Ovary (tissue), 7 donors: ENCODE measurements at regions not wholly inside any gene's neighbourhood (a gene's known extent, or its start where the extent isn't known, plus 50 kb on each side); places are given as distances from the start of the nearest gene placed in this dataset.
"Not testable (repeated sequence)": the region's sequence is repeated elsewhere in the genome, so short reads cannot be mapped to it uniquely, and the experiment has no call there.

ENCODE experiments used
- DNase-seq, 5 donors: peaks; one replicate each; pipeline ENCODE4 v3.0.0-alpha.2; 2019 to 2020
- H3K27ac ChIP-seq, 2 donors: fragments of 200-600 bp; one replicate each; pipeline versions ENCODE4 v1.5.1 to v1.8.0; 2019 to 2022
- H3K27me3 ChIP-seq: fragments of 200-600 bp; one replicate; pipeline ENCODE4 v1.8.0; 2022
- H3K36me3 ChIP-seq: fragments of 200-600 bp; sonication (generic); one replicate; pipeline ENCODE4 v1.5.1; 2019
- H3K4me1 ChIP-seq: one replicate; pipeline ENCODE4 v1.8.1; 2013; ENCODE audit warnings: mild to moderate bottlenecking, moderate library complexity; ENCODE audit not compliant: insufficient read depth
- H3K4me3 ChIP-seq: fragments of 200-600 bp; sonication (generic); one replicate; pipeline ENCODE4 v1.5.1; 2017
- H3K9me3 ChIP-seq, 2 donors: fragments of 200-600 bp in 1 of 2; sonication (generic) in 1 of 2; one replicate each; pipeline versions ENCODE4 v1.5.1 to v1.8.1; 2013 to 2019; ENCODE audit warnings: mild to moderate bottlenecking in 1 of 2, moderate library complexity in 1 of 2
- EP300 ChIP-seq: sonication (generic); formaldehyde crosslinking; IDR thresholded peaks from one replicate; pipeline ENCODE4 v1.6.1; 2017; ENCODE audit warnings: antibody characterized with exemption
- POLR2A ChIP-seq: fragments of 450-650 bp; IDR thresholded peaks from one replicate; pipeline ENCODE4 v1.6.1; 2017; ENCODE audit warnings: antibody characterized with exemption, mild to moderate bottlenecking, moderate library complexity
- WGBS, 3 donors: extraction: QIAGEN DNeasy Blood & Tissue Kit in 1 of 3; methylation state at CpG; one replicate each; pipeline versions ENCODE4 v1.1.5 to v1.1.7; 2013 to 2017; 5-methylcytosine and 5-hydroxymethylcytosine counted together
- intact Hi-C, 4 donors: fragments of 100-400 bp; cut with DNase I; formaldehyde crosslinking; loops; one replicate each; pipeline versions ENCODE4 v1.11.0 to v1.15.1; 2022 to 2023
- TF ChIP-seq, protein P1 (sequence below), 3 donors: fragments of 450-650 bp in 2 of 3; fragments of 200-600 bp in 1 of 3; IDR thresholded peaks; one replicate each; pipeline versions ENCODE4 v1.5.1 to v1.8.0; 2016 to 2022; ENCODE audit warnings: antibody characterized with exemption in 3 of 3, mild to moderate bottlenecking in 1 of 3
- donor health status: DM: no; HTN: no; CAD: no; lungs with moderate emphysema.
- donor health status: DM: no; HTN: no; CAD: no.
- donor health status: Bipolar disorder and iron deficiency.
- donor health status: DM: no; HTN: no; CAD: no.
- donor health status: DM: yes; HTN: yes; CAD: no.

DNA sequence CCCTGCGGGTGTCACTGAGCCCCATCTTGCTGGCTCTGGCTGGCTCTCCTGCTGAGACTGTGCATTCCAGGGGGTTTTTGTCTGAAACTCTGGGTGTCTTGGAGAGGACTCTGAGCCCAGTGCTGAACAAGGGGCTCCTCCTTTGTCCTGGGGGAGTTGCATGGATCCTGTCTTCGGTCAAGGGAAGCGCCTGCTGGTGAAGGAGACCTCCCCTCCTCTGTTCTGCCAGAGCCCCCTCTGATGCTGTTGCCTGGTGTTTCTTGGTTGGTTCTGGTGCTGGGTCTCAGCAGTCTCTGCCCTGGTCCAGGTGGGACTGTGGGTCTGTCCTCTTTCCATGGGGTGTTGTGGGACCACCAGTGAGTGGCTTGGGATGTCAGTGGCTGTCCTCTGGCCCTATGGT, 380.9 kb downstream of the TMEM121 start:
- Histone ChIP-seq H3K27ac (no peak overlapping the region), H3K36me3 (no peaks in the 10 kb centered on the region), H3K4me3 (no peak overlapping the region), H3K9me3 (no peaks in the 10 kb centered on the region), H3K27me3 (no peaks in the 10 kb centered on the region), H3K4me1 (no peaks in the 10 kb centered on the region)
- intact Hi-C loops: no loop called here
- 93 to 100% (median 97%) methylated on average over 2 to 3 of the region's 3 CpGs for WGBS, 3 donors
- no peak for DNase-seq
- TF ChIP-seq, protein P1, sequence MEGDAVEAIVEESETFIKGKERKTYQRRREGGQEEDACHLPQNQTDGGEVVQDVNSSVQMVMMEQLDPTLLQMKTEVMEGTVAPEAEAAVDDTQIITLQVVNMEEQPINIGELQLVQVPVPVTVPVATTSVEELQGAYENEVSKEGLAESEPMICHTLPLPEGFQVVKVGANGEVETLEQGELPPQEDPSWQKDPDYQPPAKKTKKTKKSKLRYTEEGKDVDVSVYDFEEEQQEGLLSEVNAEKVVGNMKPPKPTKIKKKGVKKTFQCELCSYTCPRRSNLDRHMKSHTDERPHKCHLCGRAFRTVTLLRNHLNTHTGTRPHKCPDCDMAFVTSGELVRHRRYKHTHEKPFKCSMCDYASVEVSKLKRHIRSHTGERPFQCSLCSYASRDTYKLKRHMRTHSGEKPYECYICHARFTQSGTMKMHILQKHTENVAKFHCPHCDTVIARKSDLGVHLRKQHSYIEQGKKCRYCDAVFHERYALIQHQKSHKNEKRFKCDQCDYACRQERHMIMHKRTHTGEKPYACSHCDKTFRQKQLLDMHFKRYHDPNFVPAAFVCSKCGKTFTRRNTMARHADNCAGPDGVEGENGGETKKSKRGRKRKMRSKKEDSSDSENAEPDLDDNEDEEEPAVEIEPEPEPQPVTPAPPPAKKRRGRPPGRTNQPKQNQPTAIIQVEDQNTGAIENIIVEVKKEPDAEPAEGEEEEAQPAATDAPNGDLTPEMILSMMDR (IDR thresholded peaks at IDR 0.05): no peak
- TF ChIP-seq EP300: no peak
- TF ChIP-seq POLR2A: no peak

DNA sequence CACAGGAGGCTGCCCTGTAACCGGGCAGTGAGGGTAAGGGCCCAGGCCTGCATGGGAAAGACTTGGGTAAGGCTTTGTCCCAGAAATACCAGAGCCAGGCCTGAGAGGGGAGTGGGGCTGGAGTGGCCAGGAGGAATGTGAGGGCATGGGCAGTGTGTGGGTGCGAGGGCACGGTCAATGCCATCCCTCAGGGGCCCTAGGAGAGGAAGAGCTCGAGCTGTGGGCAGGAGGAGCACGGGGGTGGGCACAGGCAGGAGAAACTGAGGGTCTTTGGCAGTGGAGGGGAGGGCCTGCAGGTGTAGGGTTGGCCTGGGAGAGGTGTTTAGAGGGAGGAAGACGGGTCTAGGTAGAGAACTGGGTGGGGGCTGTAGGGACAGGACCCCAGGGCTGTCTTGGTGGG, 381.6 kb downstream of the TMEM121 start:
- intact Hi-C loops: no loop called here
- no peaks in the 10 kb centered on the region for H3K4me1 ChIP-seq
- WGBS, 3 donors: 65 to 68% (median 68%) methylated on average over 6 of the region's 6 CpGs
- no peak for DNase-seq
- no peak overlapping the region for H3K4me3 ChIP-seq
- no peak for TF ChIP-seq POLR2A
- TF ChIP-seq, protein P1 (IDR thresholded peaks at IDR 0.05): no peak
- no peak for TF ChIP-seq EP300
- no peaks in the 10 kb centered on the region for H3K27me3 ChIP-seq
- no peaks in the 10 kb centered on the region for H3K9me3 ChIP-seq
- no peak overlapping the region for H3K27ac ChIP-seq
- H3K36me3 ChIP-seq: no peaks in the 10 kb centered on the region

DNA sequence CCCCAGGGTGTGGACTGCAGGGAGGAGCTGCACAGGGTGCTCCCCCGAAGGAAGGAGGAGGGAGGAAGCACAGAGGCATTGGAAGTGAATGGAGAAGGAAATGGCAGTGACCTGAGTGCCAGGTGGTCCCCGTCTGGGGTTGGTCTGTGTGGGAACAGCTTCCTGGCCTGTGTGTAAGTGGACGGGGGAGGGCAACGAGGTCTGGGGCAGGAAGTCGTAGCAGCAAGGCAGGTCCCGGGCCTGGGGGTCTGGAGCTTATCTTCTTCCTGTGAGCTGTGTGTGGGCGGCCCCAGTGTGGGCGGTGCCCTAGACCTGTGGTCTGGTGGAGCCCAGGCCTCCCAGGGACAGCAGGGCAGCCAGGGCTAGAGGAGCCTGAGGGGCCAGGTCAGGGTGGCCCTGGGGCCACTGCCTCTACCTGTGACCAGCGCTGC, 382.1 kb downstream of the TMEM121 start:
- Histone ChIP-seq H3K27ac (no peak overlapping the region), H3K27me3 (no peaks in the 10 kb centered on the region), H3K36me3 (no peaks in the 10 kb centered on the region), H3K4me3 (no peak overlapping the region), H3K4me1 (no peaks in the 10 kb centered on the region), H3K9me3 (no peaks in the 10 kb centered on the region)
- no peak for DNase-seq
- WGBS, 3 donors: 66 to 75% (median 72%) methylated on average over 8 to 9 of the region's 9 CpGs
- TF ChIP-seq POLR2A (no peak), EP300 (no peak)
- TF ChIP-seq, protein P1 (IDR thresholded peaks at IDR 0.05): no peak
- intact Hi-C loops: no loop called here

DNA sequence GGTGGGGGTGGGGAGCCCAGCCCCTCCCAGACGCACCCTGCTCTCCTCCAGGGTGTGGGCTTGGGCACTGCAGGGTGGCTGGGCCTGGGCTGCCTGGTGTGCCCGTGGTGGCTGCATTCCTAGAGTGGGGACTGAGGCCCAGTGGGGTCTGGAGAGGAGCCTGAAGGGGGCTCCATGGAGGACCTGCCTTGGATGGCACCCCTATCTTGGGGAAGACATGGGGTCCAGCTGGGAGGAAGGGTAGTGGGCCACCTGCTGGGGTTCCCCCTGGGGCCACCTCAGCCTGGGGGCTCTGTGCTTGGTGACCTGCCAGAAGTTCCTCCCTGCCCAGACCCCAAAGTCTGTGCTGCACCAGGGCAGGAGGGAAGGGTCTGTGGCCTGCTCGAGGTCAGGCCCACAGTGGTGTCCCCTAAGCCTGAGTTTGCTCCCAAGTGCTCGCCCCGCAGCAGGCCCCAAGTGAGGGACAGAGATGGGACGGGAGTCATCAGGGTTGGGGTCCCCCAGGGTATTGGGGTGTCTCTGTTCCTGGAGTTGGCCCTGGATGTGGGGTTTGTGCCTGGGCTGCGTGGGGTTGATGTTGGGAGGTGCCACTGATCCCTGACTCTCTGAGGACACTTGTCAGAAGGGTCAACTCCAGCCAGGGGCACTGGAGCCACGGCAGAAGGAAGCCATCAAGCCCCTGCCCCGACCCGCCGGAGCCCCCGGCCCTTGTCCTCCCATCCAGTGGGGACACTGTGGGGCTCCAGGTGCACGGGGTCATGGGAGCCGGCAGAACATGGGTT, 382.9 kb downstream of the TMEM121 start:
- no peak for DNase-seq
- WGBS, 3 donors: 75 to 85% (median 75%) methylated on average over 11 to 14 of the region's 14 CpGs
- Histone ChIP-seq H3K4me3 (no peak overlapping the region), H3K36me3 (no peaks in the 10 kb centered on the region), H3K9me3 (no peaks in the 10 kb centered on the region), H3K27me3 (no peaks in the 10 kb centered on the region), H3K27ac (no peak overlapping the region), H3K4me1 (no peaks in the 10 kb centered on the region)
- no peak for TF ChIP-seq POLR2A
- TF ChIP-seq, protein P1 (IDR thresholded peaks at IDR 0.05): no peak
- no peak for TF ChIP-seq EP300
- intact Hi-C loops: loop anchor here in 1 of 4 donors (1.0 kb wide), 1 partner anchor 28 kb away; no protein-coding TSS in a partner anchor

DNA sequence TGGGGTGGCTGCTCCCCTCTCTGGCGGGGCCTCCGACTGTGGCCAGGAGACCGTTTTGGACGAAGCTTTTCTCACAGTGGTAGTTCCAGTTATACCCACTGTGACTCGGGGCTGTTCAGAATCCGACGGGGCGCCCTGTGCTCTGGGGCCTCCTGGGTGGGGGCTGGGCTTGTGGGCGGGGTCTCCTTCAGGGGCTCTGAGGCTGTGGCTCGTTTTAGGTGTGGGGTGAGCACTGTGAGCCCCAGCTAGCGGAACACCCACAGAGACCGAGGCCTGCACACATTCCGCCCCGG, 383.4 kb downstream of the TMEM121 start:
- not testable (repeated sequence) for H3K27me3 ChIP-seq, DNase-seq, H3K4me1 ChIP-seq, H3K9me3 ChIP-seq, H3K27ac ChIP-seq, H3K36me3 ChIP-seq, H3K4me3 ChIP-seq
- WGBS, 3 donors: 80 to 85% (median 84%) methylated on average over 9 to 14 of the region's 14 CpGs
- intact Hi-C loops: loop anchor here in 1 of 4 donors (1.0 kb wide), 1 partner anchor 28 kb away; no protein-coding TSS in a partner anchor
